ENCODE measurements at regions not wholly inside any gene's neighbourhood (a gene's known extent, or its start where the extent isn't known, plus 50 kb on each side); places are given as distances from the start of the nearest gene placed in this dataset.
"Not testable (repeated sequence)": the region's sequence is repeated elsewhere in the genome, so short reads cannot be mapped to it uniquely, and the experiment has no call there.

GRCh38 chr3:153961494-153961893 is 159.7 kb upstream of the ARHGEF26 start:
- Mint-ChIP-seq H3K4me3 (no peak overlapping the region), H3K27ac (no peak overlapping the region), H3K9me3 (no peaks in the 10 kb centered on the region), H3K27me3 (peaks cover 5% of the 10 kb centered on the region), H3K36me3 (ENCODE audit: low read depth) (no peaks in the 10 kb centered on the region), H3K4me1 (no peaks in the 10 kb centered on the region)
- CTCF ChIA-PET: interaction anchor here (1.5 kb wide), 1 partner anchor 9 kb away, joined by 3 read pairs; no protein-coding TSS in a partner anchor
- POLR2A ChIA-PET: no interaction called here
- DNase-seq: no peak

DNA sequence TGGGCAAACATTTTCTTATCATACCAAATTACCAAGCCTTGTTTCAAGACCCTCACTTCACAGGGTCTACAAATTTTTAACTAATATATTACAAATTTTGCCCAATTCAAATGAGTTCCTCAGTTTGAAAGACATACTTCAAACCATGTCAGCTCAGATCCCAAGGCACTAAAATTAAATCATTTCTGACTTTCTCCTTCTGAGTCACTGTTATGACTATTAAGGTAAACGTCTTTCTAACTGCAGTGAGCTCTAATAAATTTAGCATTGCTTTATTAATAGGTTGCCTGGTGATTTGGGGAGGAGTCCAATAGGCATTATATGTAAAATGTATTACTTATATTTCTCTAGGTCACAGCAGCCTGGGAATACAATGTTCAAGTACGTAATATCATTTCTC is 158.2 kb upstream of the ARHGEF26 start:
- ChIA-PET CTCF (no interaction called here), POLR2A (no interaction called here)
- H3K9me3 Mint-ChIP-seq: peaks cover 2% of the 10 kb centered on the region
- peaks cover 6% of the 10 kb centered on the region for H3K4me1 Mint-ChIP-seq
- H3K27me3 Mint-ChIP-seq: peaks cover 5% of the 10 kb centered on the region
- H3K4me3 Mint-ChIP-seq: no peak overlapping the region
- H3K36me3 Mint-ChIP-seq (ENCODE audit: low read depth): no peaks in the 10 kb centered on the region
- DNase-seq: no peak
- no peak overlapping the region for H3K27ac Mint-ChIP-seq

- Mint-ChIP-seq H3K4me3 (no peak overlapping the region), H3K9me3 (peaks cover 2% of the 10 kb centered on the region), H3K4me1 (peaks cover 6% of the 10 kb centered on the region), H3K27me3 (peaks cover 2% of the 10 kb centered on the region), H3K36me3 (ENCODE audit: low read depth) (no peaks in the 10 kb centered on the region), H3K27ac (no peak overlapping the region)
- ChIA-PET POLR2A (no interaction called here), CTCF (no interaction called here)
- no peak for DNase-seq
Measured at GRCh38 chr3:153967260-153967659, 153.9 kb upstream of the ARHGEF26 start.

- Mint-ChIP-seq H3K27me3 (peaks cover 2% of the 10 kb centered on the region), H3K4me1 (peaks cover 8% of the 10 kb centered on the region), H3K9me3 (peaks cover 2% of the 10 kb centered on the region), H3K27ac (no peak overlapping the region), H3K4me3 (no peak overlapping the region), H3K36me3 (ENCODE audit: low read depth) (no peaks in the 10 kb centered on the region)
- CTCF ChIA-PET: no interaction called here
- POLR2A ChIA-PET: no interaction called here
- DNase-seq: no peak
Measured at GRCh38 chr3:153970047-153970446, 151.1 kb upstream of the ARHGEF26 start.

DNA sequence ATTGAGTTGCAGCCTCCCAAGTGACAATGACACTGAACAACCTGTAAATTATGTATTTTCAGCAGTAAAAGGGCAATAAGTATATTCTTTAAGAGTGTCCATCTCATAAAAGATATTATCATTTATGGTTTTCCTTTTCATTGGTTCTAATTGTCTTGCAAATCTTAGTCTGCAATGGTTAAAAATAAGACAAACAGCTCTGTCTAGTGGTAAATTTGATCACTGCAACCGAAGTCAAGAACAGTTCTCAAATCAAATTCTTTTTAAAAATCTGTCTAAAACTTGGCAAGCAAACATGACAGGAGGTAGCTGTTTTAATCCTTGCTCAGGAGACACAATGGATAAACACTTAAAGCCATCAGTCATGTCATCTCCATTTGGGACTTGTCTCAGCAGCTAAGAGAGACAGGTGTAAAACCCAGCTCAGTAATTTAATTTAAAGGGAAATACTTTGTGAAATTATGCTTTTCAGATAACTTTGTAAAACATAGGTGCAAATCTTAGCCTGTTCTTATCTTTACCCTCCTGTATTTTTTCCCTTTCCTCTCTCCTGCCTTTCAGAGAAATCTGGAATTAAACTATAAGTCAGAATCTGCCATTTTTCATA is 150.3 kb upstream of the ARHGEF26 start:
- no peaks in the 10 kb centered on the region for H3K36me3 Mint-ChIP-seq (ENCODE audit: low read depth)
- no peak for DNase-seq
- POLR2A ChIA-PET: no interaction called here
- H3K27me3 Mint-ChIP-seq: peaks cover 2% of the 10 kb centered on the region
- H3K4me1 Mint-ChIP-seq: peaks cover 8% of the 10 kb centered on the region
- CTCF ChIA-PET: interaction anchor here (1.0 kb wide), 2 partner anchors 9 to 283 kb away, joined by 3 to 4 read pairs; no protein-coding TSS in a partner anchor
- no peak overlapping the region for H3K4me3 Mint-ChIP-seq
- H3K9me3 Mint-ChIP-seq: peaks cover 2% of the 10 kb centered on the region
- no peak overlapping the region for H3K27ac Mint-ChIP-seq

DNA sequence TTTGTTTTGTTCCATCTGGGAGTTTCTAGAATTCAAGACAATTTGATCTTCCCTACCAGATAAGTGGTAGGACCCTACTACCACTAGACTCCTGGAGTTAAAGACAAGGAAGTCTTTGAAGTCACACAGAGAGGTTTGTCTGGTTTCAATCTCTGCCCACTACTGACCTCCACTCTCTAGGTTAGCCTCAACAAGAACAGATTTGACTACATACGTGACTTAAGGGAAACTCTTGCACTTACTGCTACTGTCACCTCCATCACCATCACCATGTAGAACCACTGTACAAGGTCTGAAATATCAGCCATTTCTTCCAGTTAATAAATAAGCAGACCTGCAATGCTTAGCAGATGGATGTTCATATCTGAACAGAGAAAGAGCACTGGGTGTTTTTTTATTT is 148.3 kb upstream of the ARHGEF26 start:
- ChIA-PET POLR2A (no interaction called here), CTCF (no interaction called here)
- no peak overlapping the region for H3K27ac Mint-ChIP-seq
- H3K36me3 Mint-ChIP-seq (ENCODE audit: low read depth): no peaks in the 10 kb centered on the region
- no peak for DNase-seq
- H3K4me1 Mint-ChIP-seq: peaks cover 2% of the 10 kb centered on the region
- no peak overlapping the region for H3K4me3 Mint-ChIP-seq
- peaks cover under 1% of the 10 kb centered on the region for H3K9me3 Mint-ChIP-seq
- peaks cover 7% of the 10 kb centered on the region for H3K27me3 Mint-ChIP-seq

DNA sequence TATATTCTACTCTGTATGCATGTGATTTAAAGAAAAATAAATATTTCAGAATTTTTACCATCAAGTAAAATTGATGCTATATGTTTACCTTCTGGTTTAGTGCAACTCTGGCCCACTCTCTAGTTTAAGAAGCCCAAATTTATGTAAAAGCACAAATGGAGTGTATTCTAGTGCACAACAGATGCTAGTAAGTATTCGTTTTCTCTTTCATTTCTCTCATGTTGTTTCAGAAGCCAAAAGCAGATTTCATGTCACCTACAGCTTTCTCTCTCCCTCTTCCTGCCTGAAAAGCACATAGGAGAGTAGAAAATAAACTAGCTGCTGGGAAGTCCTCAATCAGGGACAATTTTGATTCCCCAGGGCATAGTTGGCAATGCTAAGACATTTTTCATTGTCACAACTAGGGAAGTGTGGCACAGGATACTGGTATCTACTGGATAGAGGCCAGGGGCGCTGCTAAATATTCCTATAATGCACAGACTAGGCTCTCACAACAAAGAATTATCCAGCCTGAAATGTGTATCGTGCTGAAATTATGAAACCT is 147.4 kb upstream of the ARHGEF26 start:
- H3K27ac Mint-ChIP-seq: no peak overlapping the region
- H3K27me3 Mint-ChIP-seq: peaks cover 7% of the 10 kb centered on the region
- ChIA-PET CTCF (no interaction called here), POLR2A (no interaction called here)
- no peak for DNase-seq
- H3K4me3 Mint-ChIP-seq: no peak overlapping the region
- H3K36me3 Mint-ChIP-seq (ENCODE audit: low read depth): no peaks in the 10 kb centered on the region
- peaks cover 2% of the 10 kb centered on the region for H3K4me1 Mint-ChIP-seq
- no peaks in the 10 kb centered on the region for H3K9me3 Mint-ChIP-seq

- Mint-ChIP-seq H3K9me3 (no peaks in the 10 kb centered on the region), H3K27ac (no peak overlapping the region), H3K36me3 (ENCODE audit: low read depth) (no peaks in the 10 kb centered on the region), H3K4me1 (peaks cover 2% of the 10 kb centered on the region), H3K4me3 (no peak overlapping the region), H3K27me3 (peaks cover 5% of the 10 kb centered on the region)
- CTCF ChIA-PET: no interaction called here
- POLR2A ChIA-PET: no interaction called here
- DNase-seq: no peak
Measured at GRCh38 chr3:153974614-153975013, 146.6 kb upstream of the ARHGEF26 start.

DNA sequence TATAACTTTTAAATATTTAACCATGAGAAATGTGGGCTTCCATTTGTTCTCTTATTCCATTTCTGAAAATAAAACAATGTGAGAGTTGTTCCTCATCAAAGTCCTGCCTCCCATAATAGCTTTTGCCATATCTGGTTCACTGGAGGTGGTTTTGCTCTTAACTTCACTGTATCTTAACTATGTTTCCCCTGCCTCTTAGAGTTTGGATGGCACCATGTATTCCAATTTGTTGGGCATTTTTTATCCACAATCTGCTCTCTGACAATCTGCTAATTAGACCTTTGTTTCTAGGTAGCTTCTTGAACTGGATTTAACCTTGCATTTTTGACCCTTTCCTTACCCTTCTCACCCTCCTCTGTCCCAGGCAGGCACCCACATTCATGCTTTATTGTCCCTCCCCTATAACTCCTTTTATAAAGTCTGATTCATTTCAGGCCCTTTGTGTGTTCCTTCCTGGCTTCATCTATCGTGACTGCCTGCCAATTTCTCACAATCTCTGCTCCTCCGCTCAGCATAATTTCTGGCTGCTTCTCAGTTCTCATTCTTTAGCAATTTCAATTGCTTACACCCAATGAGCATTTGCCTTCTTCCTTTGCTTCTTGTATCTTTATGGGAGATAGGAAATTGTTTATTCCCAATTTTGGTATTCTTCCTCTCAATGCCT is 144.2 kb upstream of the ARHGEF26 start:
- no peak overlapping the region for H3K27ac Mint-ChIP-seq
- H3K27me3 Mint-ChIP-seq: peaks cover 5% of the 10 kb centered on the region
- DNase-seq: no peak
- H3K9me3 Mint-ChIP-seq: no peaks in the 10 kb centered on the region
- CTCF ChIA-PET: no interaction called here
- no peak overlapping the region for H3K4me3 Mint-ChIP-seq
- POLR2A ChIA-PET: no interaction called here
- peaks cover 2% of the 10 kb centered on the region for H3K4me1 Mint-ChIP-seq
- H3K36me3 Mint-ChIP-seq (ENCODE audit: low read depth): no peaks in the 10 kb centered on the region

DNA sequence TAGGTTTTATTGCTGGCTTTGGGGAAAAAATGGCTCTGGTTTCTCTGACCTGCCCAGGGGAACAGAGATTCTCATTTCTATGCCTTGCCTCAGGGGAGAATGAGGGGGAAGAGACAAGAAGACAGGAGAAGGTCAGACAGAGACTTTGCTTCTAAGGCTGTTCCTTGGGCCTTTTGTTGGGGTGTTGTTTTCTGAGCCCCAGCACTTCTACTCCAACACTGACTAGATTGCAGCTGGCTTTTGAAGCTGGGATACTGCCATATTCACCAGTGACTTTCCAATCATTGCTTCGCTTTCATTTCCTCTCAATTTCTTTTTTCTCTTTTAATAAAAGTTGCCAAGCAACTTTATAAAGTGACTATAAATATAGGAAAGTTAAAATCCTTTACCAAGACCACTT is 143.2 kb upstream of the ARHGEF26 start:
- H3K4me1 Mint-ChIP-seq: peaks cover 2% of the 10 kb centered on the region
- CTCF ChIA-PET: no interaction called here
- peaks cover 5% of the 10 kb centered on the region for H3K27me3 Mint-ChIP-seq
- H3K27ac Mint-ChIP-seq: no peak overlapping the region
- no peaks in the 10 kb centered on the region for H3K9me3 Mint-ChIP-seq
- DNase-seq: no peak
- H3K36me3 Mint-ChIP-seq (ENCODE audit: low read depth): no peaks in the 10 kb centered on the region
- POLR2A ChIA-PET: no interaction called here
- H3K4me3 Mint-ChIP-seq: no peak overlapping the region

- no peak overlapping the region for H3K4me3 Mint-ChIP-seq
- H3K9me3 Mint-ChIP-seq: no peaks in the 10 kb centered on the region
- ChIA-PET POLR2A (no interaction called here), CTCF (no interaction called here)
- H3K36me3 Mint-ChIP-seq (ENCODE audit: low read depth): no peaks in the 10 kb centered on the region
- H3K27me3 Mint-ChIP-seq: peaks cover 5% of the 10 kb centered on the region
- H3K4me1 Mint-ChIP-seq: peaks cover 1% of the 10 kb centered on the region
- H3K27ac Mint-ChIP-seq: no peak overlapping the region
- DNase-seq: no peak
Measured at GRCh38 chr3:153979418-153980251, 141.6 kb upstream of the ARHGEF26 start.

- DNase-seq: no peak
- peaks cover 5% of the 10 kb centered on the region for H3K27me3 Mint-ChIP-seq
- H3K27ac Mint-ChIP-seq: no peak overlapping the region
- CTCF ChIA-PET: no interaction called here
- H3K4me3 Mint-ChIP-seq: no peak overlapping the region
- POLR2A ChIA-PET: no interaction called here
- no peaks in the 10 kb centered on the region for H3K4me1 Mint-ChIP-seq
- H3K36me3 Mint-ChIP-seq (ENCODE audit: low read depth): no peaks in the 10 kb centered on the region
- no peaks in the 10 kb centered on the region for H3K9me3 Mint-ChIP-seq
Measured at GRCh38 chr3:153980252-153980590, 141.0 kb upstream of the ARHGEF26 start.

DNA sequence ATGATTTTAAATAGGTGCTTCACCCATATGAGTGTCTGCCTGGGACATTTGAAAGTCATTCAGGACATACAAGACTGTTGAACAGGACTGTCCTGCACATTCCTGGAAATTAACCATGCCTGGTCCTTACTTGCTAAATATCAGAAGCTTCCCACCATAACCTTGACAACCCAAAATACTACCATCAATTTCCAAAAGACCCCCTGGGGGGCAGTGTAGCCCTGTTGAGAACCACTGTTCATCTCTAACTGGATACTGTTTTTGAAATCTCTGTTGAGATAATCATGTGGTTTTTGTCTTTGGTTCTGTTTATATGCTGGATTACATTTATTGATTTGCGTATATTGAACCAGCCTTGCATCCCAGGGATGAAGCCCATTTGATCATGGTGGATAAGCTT is 123.8 kb upstream of the ARHGEF26 start:
- H3K27me3 Mint-ChIP-seq; DNase-seq; H3K36me3 Mint-ChIP-seq (ENCODE audit: low read depth); H3K27ac Mint-ChIP-seq; H3K9me3 Mint-ChIP-seq; H3K4me1 Mint-ChIP-seq; POLR2A ChIA-PET; CTCF ChIA-PET; H3K4me3 Mint-ChIP-seq: not testable (repeated sequence)

DNA sequence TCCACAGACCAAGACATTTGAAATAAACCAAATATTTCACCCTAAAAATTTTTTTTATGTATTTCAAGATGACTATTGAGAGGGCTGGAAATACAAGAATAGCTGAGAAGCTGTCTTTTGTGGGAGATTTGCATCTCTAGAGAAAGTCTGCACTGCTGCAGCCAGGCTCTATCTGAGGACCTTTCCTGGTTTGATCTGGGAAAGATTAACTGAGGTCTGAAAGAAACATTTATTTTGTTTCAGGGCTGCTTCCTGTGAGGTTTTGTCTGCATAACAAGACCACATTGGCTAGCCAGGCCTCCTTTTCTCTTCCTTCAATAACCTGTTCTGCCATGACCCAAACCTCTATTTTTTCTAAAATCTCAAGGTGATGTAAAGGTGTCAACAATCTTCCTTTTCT is 117.5 kb upstream of the ARHGEF26 start:
- Mint-ChIP-seq H3K27ac (no peak overlapping the region), H3K27me3 (peaks cover 5% of the 10 kb centered on the region), H3K4me3 (no peak overlapping the region), H3K9me3 (no peaks in the 10 kb centered on the region), H3K36me3 (ENCODE audit: low read depth) (no peaks in the 10 kb centered on the region), H3K4me1 (no peaks in the 10 kb centered on the region)
- ChIA-PET CTCF (no interaction called here), POLR2A (no interaction called here)
- DNase-seq: no peak
